ENCODE measurements at regions not wholly inside any gene's neighbourhood (a gene's known extent, or its start where the extent isn't known, plus 50 kb on each side); places are given as distances from the start of the nearest gene placed in this dataset.

- Histone ChIP-seq H3K27ac (replicated peaks in 1 of 4) (no peak overlapping the region), H3K27me3 (peaks cover 0 to 4% (median 0%) of the 10 kb centered on the region in 4 donors), H3K36me3 (no peaks in the 10 kb centered on the region), H3K9me3 (peaks cover 0 to 16% (median 14%) of the 10 kb centered on the region in 4 donors), H3K4me3 (no peak overlapping the region), H3K4me1 (no peaks in the 10 kb centered on the region)
- WGBS, result 80% methylated on average over 5 of the region's 5 CpGs
- no peak for DNase-seq (ENCODE audit: extremely low spot score)
- intact Hi-C loops (cut with DNase I), result no loop called here
- no peak for TF ChIP-seq POLR2AphosphoS5 (IDR thresholded peaks at IDR 0.05)
- TF ChIP-seq, protein P1, sequence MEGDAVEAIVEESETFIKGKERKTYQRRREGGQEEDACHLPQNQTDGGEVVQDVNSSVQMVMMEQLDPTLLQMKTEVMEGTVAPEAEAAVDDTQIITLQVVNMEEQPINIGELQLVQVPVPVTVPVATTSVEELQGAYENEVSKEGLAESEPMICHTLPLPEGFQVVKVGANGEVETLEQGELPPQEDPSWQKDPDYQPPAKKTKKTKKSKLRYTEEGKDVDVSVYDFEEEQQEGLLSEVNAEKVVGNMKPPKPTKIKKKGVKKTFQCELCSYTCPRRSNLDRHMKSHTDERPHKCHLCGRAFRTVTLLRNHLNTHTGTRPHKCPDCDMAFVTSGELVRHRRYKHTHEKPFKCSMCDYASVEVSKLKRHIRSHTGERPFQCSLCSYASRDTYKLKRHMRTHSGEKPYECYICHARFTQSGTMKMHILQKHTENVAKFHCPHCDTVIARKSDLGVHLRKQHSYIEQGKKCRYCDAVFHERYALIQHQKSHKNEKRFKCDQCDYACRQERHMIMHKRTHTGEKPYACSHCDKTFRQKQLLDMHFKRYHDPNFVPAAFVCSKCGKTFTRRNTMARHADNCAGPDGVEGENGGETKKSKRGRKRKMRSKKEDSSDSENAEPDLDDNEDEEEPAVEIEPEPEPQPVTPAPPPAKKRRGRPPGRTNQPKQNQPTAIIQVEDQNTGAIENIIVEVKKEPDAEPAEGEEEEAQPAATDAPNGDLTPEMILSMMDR (IDR thresholded peaks at IDR 0.05), result no peak
- TF ChIP-seq EP300 (IDR thresholded peaks at IDR 0.05), result no peak
- TF ChIP-seq POLR2A (IDR thresholded peaks at IDR 0.05; ENCODE audit: low read depth), result no peak
Observed at GRCh38 chr14:59017285-59017965, 171.0 kb upstream of the DAAM1 start.

GRCh38 chr14:59018460-59018859 is 170.0 kb upstream of the DAAM1 start:
- Histone ChIP-seq H3K4me1 (no peaks in the 10 kb centered on the region), H3K27me3 (peaks cover 0 to 4% (median 0%) of the 10 kb centered on the region in 4 donors), H3K9me3 (peaks cover 0 to 7% (median 4%) of the 10 kb centered on the region in 4 donors), H3K27ac (replicated peaks in 1 of 4) (no peak overlapping the region), H3K4me3 (no peak overlapping the region), H3K36me3 (no peaks in the 10 kb centered on the region)
- TF ChIP-seq POLR2AphosphoS5 (IDR thresholded peaks at IDR 0.05), result no peak
- TF ChIP-seq, protein P1 (IDR thresholded peaks at IDR 0.05), result no peak
- TF ChIP-seq EP300 (IDR thresholded peaks at IDR 0.05), result no peak
- TF ChIP-seq POLR2A (IDR thresholded peaks at IDR 0.05; ENCODE audit: low read depth), result no peak
- intact Hi-C loops (cut with DNase I), result no loop called here
- WGBS, result 70% methylated on average over 2 of the region's 2 CpGs
- no peak for DNase-seq (ENCODE audit: extremely low spot score)

DNA sequence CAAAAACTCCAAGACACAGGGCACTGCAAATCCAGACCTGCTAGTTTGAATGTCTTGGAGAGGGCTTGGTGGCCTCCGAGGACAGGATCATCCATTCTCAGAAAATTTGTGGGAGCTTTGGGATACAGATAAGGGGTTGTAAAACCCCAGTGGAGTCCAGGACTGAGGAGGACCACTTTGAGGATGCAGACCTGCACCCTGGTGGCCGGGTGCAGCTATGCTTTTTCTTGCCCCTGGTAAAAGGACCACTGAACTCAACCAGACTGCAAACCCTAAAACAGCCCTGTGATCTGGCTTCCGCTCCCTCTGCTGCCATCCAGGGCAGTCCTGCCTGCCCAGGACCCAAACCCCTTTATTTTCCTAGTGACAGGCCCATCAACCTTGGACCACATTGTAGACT is 169.5 kb upstream of the DAAM1 start:
- Histone ChIP-seq H3K27ac (replicated peaks in 1 of 4) (no peak overlapping the region), H3K4me1 (no peaks in the 10 kb centered on the region), H3K27me3 (peaks cover 0 to 4% (median 0%) of the 10 kb centered on the region in 4 donors), H3K4me3 (no peak overlapping the region), H3K36me3 (no peaks in the 10 kb centered on the region), H3K9me3 (peaks cover 0 to 2% (median under 1%) of the 10 kb centered on the region in 4 donors)
- no peak for DNase-seq (ENCODE audit: extremely low spot score)
- intact Hi-C loops (cut with DNase I), result no loop called here
- 90% methylated on average over 3 of the region's 3 CpGs for WGBS
- TF ChIP-seq EP300 (IDR thresholded peaks at IDR 0.05), result no peak

GRCh38 chr14:59020382-59020781 is 168.1 kb upstream of the DAAM1 start:
- peaks cover 0 to 4% (median 0%) of the 10 kb centered on the region in 4 donors for H3K27me3 ChIP-seq
- 80% methylated on average over 1 of the region's 1 CpG for WGBS
- no peaks in the 10 kb centered on the region for H3K9me3 ChIP-seq
- no peak for DNase-seq (ENCODE audit: extremely low spot score)
- no peak overlapping the region for H3K4me3 ChIP-seq
- intact Hi-C loops (cut with DNase I), result loop anchor here (5.0 kb wide), 1 partner anchor 383 kb away; the partner anchor contains the start of gene DACT1
- TF ChIP-seq POLR2A (IDR thresholded peaks at IDR 0.05; ENCODE audit: low read depth), result no peak
- no peak for TF ChIP-seq EP300 (IDR thresholded peaks at IDR 0.05)
- TF ChIP-seq, protein P1 (IDR thresholded peaks at IDR 0.05), result peak in 1 of 3 experiments; percentile 37
- TF ChIP-seq POLR2AphosphoS5 (IDR thresholded peaks at IDR 0.05), result no peak
- H3K4me1 ChIP-seq, result no peaks in the 10 kb centered on the region
- H3K36me3 ChIP-seq, result no peaks in the 10 kb centered on the region
- H3K27ac ChIP-seq (replicated peaks in 1 of 4), result no peak overlapping the region

DNA sequence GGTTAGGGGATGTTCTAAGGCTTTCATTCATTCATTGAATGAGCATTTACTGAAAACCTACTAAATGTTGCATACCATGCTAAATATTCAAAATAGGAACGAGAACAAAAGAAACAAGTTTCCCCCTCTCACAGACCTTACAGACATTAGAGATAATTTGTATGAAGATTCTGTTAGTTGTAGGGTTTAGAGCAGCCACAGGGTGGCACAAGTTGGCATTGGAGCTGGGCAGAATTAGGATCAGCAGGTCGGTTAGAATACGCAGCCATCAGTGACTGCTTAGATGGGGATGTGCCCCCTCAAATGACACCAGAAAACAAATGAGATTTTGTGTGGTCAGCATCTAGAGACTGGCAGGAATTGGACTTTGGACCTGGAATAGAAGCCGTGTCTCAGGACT is 166.3 kb upstream of the DAAM1 start:
- no peaks in the 10 kb centered on the region for H3K36me3 ChIP-seq
- H3K27me3 ChIP-seq, result no peaks in the 10 kb centered on the region
- H3K27ac ChIP-seq (replicated peaks in 1 of 4), result no peak overlapping the region
- DNase-seq (ENCODE audit: extremely low spot score), result no peak
- H3K9me3 ChIP-seq, result no peaks in the 10 kb centered on the region
- H3K4me3 ChIP-seq, result no peak overlapping the region
- no peak for TF ChIP-seq EP300 (IDR thresholded peaks at IDR 0.05)
- TF ChIP-seq POLR2A (IDR thresholded peaks at IDR 0.05; ENCODE audit: low read depth), result no peak
- TF ChIP-seq POLR2AphosphoS5 (IDR thresholded peaks at IDR 0.05), result no peak
- intact Hi-C loops (cut with DNase I), result loop anchor here (5.0 kb wide), 1 partner anchor 385 kb away; the partner anchor contains the start of gene DACT1
- H3K4me1 ChIP-seq, result no peaks in the 10 kb centered on the region
- WGBS, result 86% methylated on average over 4 of the region's 4 CpGs
